ENCODE measurements at regions not wholly inside any gene's neighbourhood (a gene's known extent, or its start where the extent isn't known, plus 50 kb on each side); places are given as distances from the start of the nearest gene placed in this dataset.
"Not testable (repeated sequence)": the region's sequence is repeated elsewhere in the genome, so short reads cannot be mapped to it uniquely, and the experiment has no call there.

- Mint-ChIP-seq H3K36me3 (no peaks in the 10 kb centered on the region), H3K4me1 (no peaks in the 10 kb centered on the region), H3K4me3 (no peak overlapping the region), H3K27me3 (ENCODE audit: low read depth in 2 of 2) (no peaks in the 10 kb centered on the region), H3K27ac (no peak overlapping the region), H3K9me3 (peaks cover 7 to 10% of the 10 kb centered on the region in 2 donors)
- Histone ChIP-seq H3K27ac (ENCODE audit: low read length) (no peak overlapping the region), H3K36me3 (ENCODE audit: control insufficient read depth, insufficient read depth, low read length) (no peaks in the 10 kb centered on the region), H3K4me3 (ENCODE audit: low read length) (no peak overlapping the region), H3K9me3 (ENCODE audit: control insufficient read depth, insufficient read depth, low read length) (no peaks in the 10 kb centered on the region), H3K4me1 (ENCODE audit: control insufficient read depth, insufficient read depth, low read length) (no peaks in the 10 kb centered on the region), H3K27me3 (ENCODE audit: control insufficient read depth, insufficient read depth, low read length) (no peaks in the 10 kb centered on the region)
- WGBS (ENCODE audit: insufficient coverage), result no CpG with 5 or more reads among the region's 2 CpGs
- no peak for ATAC-seq
- DNase-seq, result no peak
- intact Hi-C loops (cut with micrococcal nuclease), result no loop called here
- TF ChIP-seq, protein P1, sequence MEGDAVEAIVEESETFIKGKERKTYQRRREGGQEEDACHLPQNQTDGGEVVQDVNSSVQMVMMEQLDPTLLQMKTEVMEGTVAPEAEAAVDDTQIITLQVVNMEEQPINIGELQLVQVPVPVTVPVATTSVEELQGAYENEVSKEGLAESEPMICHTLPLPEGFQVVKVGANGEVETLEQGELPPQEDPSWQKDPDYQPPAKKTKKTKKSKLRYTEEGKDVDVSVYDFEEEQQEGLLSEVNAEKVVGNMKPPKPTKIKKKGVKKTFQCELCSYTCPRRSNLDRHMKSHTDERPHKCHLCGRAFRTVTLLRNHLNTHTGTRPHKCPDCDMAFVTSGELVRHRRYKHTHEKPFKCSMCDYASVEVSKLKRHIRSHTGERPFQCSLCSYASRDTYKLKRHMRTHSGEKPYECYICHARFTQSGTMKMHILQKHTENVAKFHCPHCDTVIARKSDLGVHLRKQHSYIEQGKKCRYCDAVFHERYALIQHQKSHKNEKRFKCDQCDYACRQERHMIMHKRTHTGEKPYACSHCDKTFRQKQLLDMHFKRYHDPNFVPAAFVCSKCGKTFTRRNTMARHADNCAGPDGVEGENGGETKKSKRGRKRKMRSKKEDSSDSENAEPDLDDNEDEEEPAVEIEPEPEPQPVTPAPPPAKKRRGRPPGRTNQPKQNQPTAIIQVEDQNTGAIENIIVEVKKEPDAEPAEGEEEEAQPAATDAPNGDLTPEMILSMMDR (IDR thresholded peaks at IDR 0.05), result no peak
Observed at GRCh38 chr11:92162776-92163175, 61.8 kb upstream of the FAT3 start.

- Histone ChIP-seq H3K36me3 (ENCODE audit: control insufficient read depth, insufficient read depth, low read length) (no peaks in the 10 kb centered on the region), H3K4me1 (ENCODE audit: control insufficient read depth, insufficient read depth, low read length) (no peaks in the 10 kb centered on the region), H3K4me3 (ENCODE audit: low read length) (no peak overlapping the region), H3K27ac (ENCODE audit: low read length) (no peak overlapping the region), H3K27me3 (ENCODE audit: control insufficient read depth, insufficient read depth, low read length) (no peaks in the 10 kb centered on the region), H3K9me3 (ENCODE audit: control insufficient read depth, insufficient read depth, low read length) (no peaks in the 10 kb centered on the region)
- DNase-seq (no peak), ATAC-seq (no peak)
- H3K27ac Mint-ChIP-seq, result no peak overlapping the region
- intact Hi-C loops (cut with micrococcal nuclease), result no loop called here
- H3K4me1 Mint-ChIP-seq, result no peaks in the 10 kb centered on the region
- H3K36me3 Mint-ChIP-seq, result no peaks in the 10 kb centered on the region
- no peaks in the 10 kb centered on the region for H3K27me3 Mint-ChIP-seq (ENCODE audit: low read depth in 2 of 2)
- TF ChIP-seq, protein P1 (IDR thresholded peaks at IDR 0.05), result no peak
- no CpG with 5 or more reads among the region's 1 CpG for WGBS (ENCODE audit: insufficient coverage)
- peaks cover 4 to 7% of the 10 kb centered on the region in 2 donors for H3K9me3 Mint-ChIP-seq
- H3K4me3 Mint-ChIP-seq, result no peak overlapping the region
Observed at GRCh38 chr11:92159931-92160330, 64.7 kb upstream of the FAT3 start.

DNA sequence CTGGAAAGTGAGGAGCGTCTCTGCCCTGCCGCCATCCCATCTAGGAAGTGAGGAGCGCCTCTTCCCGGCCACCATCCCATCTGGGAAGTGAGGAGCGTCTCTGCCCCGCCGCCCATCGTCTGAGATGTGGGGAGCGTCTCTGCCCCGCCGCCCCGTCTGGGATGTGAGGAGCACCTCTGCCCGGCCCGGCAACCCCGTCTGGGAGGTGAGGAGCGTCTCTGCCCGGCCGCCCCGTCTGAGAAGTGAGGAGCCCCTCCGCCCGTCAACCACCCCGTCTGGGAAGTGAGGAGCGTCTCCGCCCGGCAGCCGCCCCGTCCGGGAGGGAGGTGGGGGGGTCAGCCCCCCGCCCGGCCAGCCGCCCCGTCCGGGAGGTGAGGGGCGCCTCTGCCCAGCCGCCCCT is 67.2 kb upstream of the FAT3 start:
- H3K4me3 Mint-ChIP-seq; H3K27me3 ChIP-seq (ENCODE audit: control insufficient read depth, insufficient read depth, low read length); H3K27ac ChIP-seq (ENCODE audit: low read length); H3K4me1 ChIP-seq (ENCODE audit: control insufficient read depth, insufficient read depth, low read length); H3K4me1 Mint-ChIP-seq; H3K27me3 Mint-ChIP-seq (ENCODE audit: low read depth in 2 of 2); DNase-seq; ATAC-seq; H3K9me3 Mint-ChIP-seq; H3K36me3 Mint-ChIP-seq; H3K9me3 ChIP-seq (ENCODE audit: control insufficient read depth, insufficient read depth, low read length); intact Hi-C loops (cut with micrococcal nuclease); H3K27ac Mint-ChIP-seq; H3K36me3 ChIP-seq (ENCODE audit: control insufficient read depth, insufficient read depth, low read length); H3K4me3 ChIP-seq (ENCODE audit: low read length): not testable (repeated sequence)
- WGBS (ENCODE audit: insufficient coverage), result 96% methylated on average over 29 of the region's 35 CpGs

- Mint-ChIP-seq H3K27me3 (ENCODE audit: low read depth in 2 of 2) (no peaks in the 10 kb centered on the region), H3K4me3 (no peak overlapping the region), H3K27ac (no peak overlapping the region), H3K9me3 (peaks cover 4 to 8% of the 10 kb centered on the region in 2 donors), H3K4me1 (no peaks in the 10 kb centered on the region), H3K36me3 (no peaks in the 10 kb centered on the region)
- WGBS (ENCODE audit: insufficient coverage), result 92% methylated on average over 4 of the region's 4 CpGs
- Histone ChIP-seq H3K27ac (ENCODE audit: low read length) (no peak overlapping the region), H3K27me3 (ENCODE audit: control insufficient read depth, insufficient read depth, low read length) (no peaks in the 10 kb centered on the region), H3K9me3 (ENCODE audit: control insufficient read depth, insufficient read depth, low read length) (no peaks in the 10 kb centered on the region), H3K4me3 (ENCODE audit: low read length) (no peak overlapping the region), H3K36me3 (ENCODE audit: control insufficient read depth, insufficient read depth, low read length) (no peaks in the 10 kb centered on the region), H3K4me1 (ENCODE audit: control insufficient read depth, insufficient read depth, low read length) (no peaks in the 10 kb centered on the region)
- DNase-seq (no peak), ATAC-seq (no peak)
- intact Hi-C loops (cut with micrococcal nuclease), result no loop called here
- TF ChIP-seq, protein P1 (IDR thresholded peaks at IDR 0.05), result no peak
Observed at GRCh38 chr11:92154611-92155010, 70.0 kb upstream of the FAT3 start.

Data from natural killer cell (primary cell).